Non-pigmented ciliary epithelial cell (primary cell): ENCODE measurements at regions not wholly inside any gene's neighbourhood (a gene's known extent, or its start where the extent isn't known, plus 50 kb on each side); places are given as distances from the start of the nearest gene placed in this dataset.
"Not testable (repeated sequence)": the region's sequence is repeated elsewhere in the genome, so short reads cannot be mapped to it uniquely, and the experiment has no call there.

ENCODE experiments used
- DNase-seq: peaks from one replicate; pipeline ENCODE4 v3.0.0-alpha.2; 2010; ENCODE audit warnings: low read depth

DNA sequence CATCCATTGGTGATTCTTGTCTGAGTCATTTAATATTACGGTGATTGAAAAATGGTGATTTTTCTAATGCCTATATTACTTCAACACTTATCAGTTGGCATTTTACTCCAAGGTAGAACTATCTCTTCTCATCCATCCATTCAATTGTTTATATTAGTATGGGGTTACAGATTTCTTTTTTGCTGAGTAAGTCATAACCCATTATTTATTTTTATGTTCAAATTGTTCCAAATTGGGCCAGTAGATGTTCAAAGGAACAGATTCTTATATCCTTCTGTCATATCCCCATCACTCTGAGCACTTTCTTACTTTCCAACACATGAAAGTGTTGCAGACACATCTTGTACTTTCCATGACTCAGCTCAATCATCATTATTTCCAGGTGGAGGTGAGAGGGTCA lies 466.8 kb upstream of the CAMK1G start:
- DNase-seq: no peak

DNA sequence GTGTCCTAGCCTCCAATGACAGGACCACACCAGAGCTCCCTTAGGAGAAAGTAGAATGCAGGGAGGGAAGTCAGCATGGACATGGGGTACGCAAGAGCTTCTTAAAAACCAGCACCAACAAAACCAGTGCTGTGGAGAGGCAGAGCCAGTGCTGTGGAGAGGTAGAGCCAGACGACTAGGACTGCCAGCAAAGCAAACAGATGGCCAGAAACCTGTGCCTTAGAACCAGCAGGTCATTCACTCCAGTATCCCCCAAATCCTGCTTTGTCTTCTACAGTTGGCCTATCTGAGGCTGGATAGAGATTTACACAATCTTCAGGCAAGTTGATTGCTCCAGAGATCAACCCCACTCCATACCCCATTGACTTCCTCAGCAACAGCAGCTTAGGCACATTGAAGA lies 459.9 kb upstream of the CAMK1G start:
- DNase-seq: no peak

DNA sequence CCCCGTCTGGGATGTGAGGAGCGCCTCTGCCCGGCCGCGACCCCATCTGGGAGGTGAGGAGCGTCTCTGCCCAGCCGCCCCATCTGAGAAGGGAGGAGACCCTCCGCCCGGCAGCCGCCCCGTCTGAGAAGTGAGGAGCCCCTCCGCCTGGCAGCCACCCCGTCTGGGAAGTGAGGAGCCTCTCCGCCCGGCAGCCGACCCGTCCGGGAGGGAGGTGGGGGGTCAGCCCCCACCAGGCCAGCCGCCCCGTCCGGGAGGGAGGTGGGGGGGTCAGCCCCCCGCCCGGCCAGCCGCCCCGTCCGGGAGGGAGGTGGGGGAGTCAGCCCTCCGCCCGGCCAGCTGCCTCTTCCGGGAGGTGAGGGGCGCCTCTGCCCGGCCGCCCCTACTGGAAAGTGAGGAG lies 454.4 kb upstream of the CAMK1G start:
- DNase-seq: not testable (repeated sequence)

DNA sequence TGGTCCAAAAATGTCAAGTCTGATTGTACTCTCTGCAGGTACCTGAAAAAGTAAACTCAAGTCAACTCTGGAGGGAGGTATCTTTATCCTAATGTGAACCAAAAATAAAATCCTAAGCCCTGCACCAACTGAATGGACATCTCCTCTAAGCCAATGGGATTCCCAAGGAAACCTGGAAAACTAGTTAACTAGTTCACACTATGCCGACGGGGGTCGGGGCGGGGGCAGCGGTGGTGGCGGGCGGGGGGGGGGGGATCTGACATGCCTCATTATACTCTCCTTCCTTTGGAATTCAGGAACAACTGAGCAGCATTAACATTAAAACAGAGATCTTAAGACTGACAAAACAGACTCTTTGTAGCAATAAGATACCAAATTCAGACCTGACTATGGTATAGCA lies 452.6 kb upstream of the CAMK1G start:
- no peak for DNase-seq

DNA sequence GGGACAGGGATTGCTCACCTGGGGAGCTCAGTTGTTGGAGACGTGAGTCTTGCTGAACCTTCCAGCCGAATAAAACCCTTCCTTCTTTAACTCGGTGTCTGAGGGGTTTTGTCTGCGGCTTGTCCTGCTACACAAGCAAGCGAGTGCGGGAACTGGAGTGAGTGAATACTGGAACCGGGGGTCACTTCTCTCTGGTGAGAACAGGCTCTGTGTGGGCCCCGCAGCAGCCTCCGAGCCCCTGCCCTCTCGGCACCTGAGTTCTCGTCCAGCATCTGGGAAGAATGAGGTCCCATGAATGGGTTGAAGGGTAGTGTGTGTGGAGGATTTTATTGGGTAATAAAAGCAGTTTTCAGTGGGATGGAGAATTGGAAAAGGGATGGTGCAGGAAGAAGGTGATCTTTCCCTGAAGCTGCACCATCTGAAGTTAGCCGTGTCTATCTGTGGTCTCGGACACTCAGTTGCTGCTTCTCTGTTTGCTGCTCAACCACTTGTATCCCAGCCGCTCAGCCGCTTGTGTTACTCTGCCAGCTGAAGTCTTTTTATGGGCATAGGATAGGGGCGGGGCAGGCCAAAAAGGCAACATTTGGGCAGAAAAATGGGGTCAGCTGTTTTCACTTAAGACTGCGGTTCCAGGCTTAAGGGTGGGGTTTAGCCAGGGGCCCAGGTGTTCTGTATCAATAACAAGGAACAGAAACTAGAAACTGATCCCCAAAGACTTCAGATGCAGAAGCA lies 450.6 kb upstream of the CAMK1G start:
- no peak for DNase-seq

DNA sequence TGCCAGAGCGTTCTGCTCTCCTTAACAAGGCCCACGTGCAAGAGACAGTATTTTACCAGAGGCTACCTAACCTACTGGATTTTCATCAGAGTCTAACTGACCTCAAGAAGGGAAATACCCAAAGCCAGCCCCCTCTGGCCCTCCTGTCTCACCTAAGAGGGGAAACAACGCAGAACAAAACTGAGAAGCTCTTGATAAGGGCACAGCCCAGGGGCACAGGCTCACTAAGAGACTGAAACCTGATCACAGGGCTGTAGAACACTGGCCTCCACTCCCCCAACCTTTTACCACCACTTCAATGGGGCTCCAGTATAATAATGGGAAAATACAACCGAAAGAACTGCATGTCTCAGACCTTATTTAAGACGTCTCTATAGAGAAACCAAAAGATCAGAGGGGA lies 449.5 kb upstream of the CAMK1G start:
- no peak for DNase-seq

DNA sequence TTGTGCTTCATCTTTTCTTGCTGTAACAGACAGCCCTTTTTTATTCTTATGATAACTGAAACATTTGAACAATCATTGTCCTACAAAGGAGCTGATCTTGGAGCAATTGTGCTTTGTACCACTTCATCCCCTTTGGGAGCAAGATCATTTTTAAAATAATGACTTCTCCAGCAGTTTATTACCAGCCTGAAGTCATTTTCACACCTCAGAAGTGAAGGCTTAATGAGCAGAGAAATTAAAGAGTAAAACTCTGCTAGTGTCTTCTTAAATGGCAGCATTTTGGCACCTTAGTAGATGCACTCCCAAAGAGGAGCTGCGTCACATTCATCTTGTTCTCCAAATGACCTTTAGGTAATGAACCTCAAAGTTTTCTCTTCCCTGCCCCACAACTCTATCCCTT lies 439.6 kb upstream of the CAMK1G start:
- no peak for DNase-seq

DNA sequence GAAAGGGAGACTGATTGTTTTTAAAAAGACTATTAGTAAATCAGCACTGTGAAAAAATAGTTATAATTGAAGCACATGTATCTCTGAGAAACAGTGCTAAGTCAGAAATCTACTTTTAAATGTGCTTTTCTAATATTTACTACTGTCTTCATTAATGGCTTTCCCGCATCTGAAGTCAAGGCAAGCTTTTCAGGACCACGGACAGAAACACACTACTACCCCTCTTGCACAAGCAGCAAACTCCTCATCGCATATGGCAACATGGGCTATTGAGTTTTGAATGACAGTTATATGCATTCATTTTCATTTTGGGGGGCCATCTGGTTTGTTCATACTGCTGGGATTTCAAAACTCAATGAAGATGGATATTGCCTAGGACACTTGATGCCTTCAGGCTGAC lies 433.4 kb upstream of the CAMK1G start:
- DNase-seq: peak; percentile 23

DNA sequence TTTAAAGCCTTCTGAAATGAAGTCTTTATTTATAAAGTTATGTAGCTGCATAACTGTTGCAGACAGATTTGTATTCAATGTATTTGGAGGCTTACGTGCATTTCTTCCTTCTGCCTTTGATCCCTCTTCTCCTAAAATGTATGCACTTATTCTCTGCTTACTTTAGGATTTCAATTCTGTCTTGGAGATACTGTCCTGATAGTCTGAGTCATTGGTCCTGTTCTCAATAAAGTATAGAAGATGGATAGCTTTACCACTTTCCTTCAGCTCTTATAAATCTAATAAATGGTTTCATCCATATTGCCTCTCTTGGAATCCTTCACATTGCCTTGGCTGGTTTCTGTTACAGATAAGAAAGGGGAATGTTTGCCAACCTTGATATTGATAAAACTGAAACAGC lies 430.1 kb upstream of the CAMK1G start:
- no peak for DNase-seq

DNA sequence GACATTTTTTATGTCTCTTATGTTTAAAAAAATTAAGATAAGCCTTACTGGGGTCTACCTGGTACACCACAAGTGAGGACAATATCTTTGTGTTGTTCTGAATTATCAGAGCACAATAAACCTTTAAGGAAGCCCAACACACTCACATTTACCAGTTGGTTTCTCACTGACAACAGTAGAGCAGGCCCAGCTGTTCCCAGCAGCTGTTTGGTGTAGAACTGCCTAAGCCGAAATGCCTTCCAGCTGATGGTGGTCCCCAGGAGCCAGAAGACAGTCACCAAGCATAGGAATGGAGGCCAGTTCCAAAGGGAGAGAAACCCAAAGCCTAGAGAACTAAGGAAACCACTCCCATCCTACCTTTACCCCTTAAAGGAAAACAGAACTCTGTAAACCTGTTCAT lies 428.6 kb upstream of the CAMK1G start:
- DNase-seq: no peak

DNA sequence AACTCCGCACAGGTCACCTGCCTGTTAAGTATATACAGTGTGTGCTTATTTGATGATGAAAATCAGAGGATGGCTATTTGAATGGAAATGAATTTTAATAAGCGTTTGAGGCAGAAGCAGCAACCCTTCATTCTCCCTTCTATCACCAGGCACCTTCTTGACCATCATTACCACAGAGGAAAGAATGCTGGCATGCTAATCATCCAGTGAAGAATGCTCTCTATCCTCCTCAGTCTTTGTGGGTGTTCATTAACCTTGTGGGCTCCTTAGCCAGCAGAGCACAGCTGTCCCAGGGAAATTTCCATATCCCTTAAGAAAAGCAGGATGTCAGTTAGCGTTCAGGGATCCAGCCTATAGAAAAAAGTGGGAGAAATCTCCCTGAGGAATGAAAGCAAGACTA lies 428.0 kb upstream of the CAMK1G start:
- no peak for DNase-seq

DNA sequence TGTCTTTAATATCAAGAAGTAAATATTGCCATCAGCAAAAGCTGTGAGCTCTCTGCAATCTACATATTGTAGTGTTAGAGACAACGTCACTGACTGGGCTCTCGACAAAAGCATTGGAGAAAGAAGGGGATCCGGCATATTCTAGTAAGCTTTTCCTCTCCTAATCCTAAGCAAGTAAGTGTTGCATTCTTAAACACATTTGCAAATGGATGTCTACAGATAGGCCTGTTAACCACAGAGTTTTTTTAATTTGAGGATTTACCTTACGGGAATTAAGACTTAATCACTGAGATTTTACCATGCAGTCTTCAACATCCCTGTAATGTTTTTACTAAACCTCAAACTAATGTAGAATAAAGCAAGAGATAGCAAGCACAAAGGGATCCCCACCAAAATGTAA lies 426.5 kb upstream of the CAMK1G start:
- DNase-seq: no peak

DNA sequence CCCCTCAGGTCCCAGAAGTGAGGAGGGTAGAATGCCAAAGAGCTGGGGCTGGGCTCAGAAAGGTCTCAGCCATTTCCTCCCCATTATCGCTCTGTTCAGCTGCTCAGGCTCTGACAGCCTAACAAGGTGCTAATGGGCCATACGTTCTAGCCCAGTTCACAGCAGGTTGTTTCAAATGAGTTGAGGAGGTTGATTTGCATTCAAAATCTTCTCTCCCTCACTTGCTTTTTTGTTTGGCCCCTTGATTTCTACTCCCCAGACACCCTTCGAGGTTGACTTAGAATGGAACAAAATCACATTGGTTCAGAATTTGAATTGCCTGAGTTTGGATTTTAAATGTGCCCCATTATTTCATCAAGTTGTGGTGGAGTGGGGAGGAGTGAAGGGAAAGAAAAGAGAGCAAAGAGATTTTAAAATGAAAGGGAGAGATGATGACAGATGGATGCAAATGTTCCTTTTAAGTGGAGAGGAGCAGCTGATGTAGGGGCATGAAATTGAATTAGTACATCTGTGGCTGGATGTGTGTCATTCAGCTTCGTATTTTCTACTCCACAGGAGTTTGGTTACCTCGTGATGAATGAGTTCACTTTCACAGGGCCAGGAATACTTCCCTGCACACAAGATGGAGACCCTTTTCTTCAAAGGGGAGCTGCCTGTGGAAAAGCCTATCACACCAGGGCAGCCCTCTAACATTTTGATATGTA lies 425.8 kb upstream of the CAMK1G start:
- no peak for DNase-seq

DNA sequence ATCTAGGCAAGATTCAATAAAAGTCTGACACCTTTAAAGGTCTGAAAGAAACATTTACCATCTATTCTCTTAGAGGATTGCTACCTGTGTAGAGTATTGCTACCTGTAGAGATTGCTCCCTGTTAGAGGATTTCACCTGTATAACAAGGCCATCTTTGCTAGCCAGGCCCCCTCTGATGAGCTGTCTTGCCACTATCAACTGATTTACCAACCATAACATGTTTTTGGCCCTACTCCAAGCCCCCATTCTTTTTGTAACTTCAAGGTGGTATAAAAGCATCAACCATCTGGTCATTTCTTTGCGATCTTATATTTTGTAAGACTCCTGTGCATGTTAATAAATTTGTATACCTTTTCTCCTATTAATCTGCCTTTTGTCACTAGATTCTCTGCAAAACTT lies 424.7 kb upstream of the CAMK1G start:
- no peak for DNase-seq

DNA sequence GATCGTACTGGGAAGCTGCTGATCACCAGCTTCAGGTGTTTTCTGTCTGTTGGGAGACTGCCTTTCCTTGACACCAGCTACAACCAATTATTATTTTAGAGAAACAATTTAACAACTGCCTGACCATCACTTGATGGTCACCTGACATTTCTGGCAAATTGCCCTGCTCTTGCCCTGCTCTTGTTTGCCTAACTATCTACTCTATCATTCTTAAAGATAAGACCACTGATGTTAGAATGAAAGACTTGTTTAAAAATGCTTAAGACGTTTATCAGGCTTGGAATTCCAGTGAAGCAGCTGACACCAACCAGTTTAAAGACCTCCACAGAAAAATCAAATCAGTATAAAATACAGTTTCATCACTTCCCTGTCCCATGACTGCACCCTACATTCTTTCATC lies 423.3 kb upstream of the CAMK1G start:
- no peak for DNase-seq

DNA sequence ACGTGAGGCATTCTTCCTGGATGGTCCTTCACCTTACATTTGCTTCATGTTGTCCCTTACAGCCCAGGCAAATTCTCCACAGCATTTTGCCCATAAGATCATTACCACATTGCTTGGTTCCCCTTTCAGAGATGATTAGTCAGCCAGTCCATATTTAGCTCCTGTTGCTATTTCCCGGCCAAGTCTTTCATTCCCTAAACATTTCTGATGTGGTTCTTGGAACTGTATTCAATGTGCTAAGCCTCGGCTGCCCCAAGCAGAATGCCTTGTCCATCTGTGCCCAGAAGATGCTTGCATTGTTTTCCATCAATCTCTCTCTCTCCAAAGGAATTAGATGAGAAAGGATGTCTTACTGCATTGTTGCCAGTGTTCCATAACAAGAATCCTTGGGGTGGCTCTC lies 420.9 kb upstream of the CAMK1G start:
- no peak for DNase-seq

DNA sequence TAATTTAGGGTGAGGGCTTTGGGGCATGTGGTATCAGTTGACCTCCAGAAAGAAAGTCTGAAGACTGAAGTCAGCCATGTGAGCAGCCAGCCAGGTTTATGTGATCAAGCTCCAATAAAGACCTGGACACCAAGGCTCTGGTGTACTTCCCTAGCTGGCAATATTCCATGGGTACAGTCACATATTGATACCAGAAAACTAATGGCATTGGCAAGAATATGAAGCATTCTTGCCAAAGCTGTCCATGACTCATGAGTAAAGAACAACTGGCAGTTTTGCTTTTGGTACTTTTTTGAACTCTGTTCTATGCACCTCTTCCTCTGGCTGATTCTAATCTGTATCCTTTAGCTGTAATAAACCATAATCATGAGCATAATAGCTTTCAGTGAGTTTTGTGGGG lies 415.3 kb upstream of the CAMK1G start:
- DNase-seq: no peak

DNA sequence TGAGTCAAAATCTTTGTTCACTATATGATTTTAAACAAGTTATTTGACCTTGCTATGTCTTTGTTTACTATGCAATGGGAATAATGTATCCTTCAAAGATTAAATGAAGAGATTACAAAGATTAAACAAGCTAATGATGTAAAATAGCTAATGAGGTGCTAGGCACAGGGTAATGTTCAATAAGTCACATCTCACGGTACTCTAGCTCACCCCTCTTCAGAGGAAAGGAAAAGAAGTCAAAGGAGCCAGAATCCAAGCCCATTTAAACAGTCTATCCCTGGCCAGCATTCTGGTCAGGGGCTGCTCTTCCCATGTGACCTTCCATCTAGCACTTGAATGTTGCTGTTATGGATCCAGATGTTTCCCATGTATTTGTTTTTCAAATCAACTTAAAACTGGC lies 412.4 kb upstream of the CAMK1G start:
- DNase-seq: no peak

DNA sequence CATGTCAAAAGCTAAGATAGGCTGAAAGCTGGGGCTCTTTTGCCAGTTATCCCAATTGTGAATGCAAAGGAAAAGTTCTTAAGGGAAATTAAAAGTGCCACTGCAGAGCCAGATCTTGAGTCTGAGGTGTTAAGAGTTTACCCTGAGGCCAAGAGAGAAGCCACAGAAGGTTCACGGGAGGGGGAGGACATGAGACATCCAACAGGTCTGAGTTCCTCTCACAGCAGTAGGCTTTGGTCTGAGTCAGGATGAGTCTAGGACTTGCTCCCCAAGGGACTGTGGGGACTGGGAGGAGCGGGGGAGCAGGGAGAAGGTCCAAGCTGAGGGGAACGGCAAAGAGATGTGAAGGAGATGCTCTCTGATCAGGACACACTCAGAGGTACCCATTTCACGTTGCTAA lies 411.2 kb upstream of the CAMK1G start:
- DNase-seq: no peak

DNA sequence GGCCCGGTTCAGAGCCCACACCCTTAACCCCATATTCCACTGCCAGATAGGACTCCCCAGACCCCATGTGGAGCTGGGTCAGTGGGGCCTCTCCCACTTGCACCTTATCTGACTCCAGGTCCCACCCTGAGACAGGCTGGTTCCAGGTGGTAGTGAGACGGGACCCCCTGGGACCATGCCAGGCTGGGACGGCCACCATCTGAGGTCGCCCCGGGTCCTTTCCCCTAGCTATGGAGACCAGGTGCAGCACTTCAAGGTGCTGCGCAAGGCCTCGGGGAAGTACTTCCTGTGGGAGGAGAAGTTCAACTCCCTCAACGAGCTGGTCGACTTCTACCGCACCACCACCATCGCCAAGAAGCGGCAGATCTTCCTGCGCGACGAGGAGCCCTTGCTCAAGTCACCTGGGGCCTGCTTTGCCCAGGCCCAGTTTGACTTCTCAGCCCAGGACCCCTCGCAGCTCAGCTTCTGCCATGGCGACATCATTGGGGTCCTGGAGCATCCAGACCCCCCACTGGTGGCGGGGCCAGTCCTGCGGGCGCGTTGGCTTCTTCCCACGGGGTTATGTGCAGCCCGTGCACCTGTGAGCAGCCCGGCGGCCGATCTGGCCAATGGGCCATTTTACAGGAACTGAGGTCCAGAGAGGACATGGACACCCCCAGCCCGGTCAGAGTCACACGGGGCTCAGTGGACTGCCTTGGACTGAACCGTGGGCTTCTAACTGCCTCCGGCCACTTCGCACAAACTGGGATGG lies 410.5 kb upstream of the CAMK1G start:
- not testable (repeated sequence) for DNase-seq

DNA sequence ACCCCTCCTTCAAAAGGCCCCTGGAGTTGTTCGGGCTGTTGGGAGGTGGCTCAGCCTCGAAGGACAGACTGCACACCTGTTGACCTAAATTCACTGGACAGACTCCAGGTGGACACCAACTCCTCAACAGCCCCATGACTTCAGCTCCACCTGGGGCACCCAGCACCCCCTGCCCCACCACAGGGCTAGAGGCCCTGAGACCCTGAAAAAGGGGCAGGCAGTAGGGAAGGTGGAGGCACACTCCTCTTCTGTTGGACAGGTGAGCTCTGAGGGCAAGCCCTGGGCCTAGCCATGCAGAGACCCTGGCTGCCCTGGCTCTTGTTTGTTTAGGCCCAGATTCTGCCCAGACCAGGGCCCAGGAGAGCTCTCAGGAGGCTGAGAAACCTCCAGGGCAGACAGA lies 409.7 kb upstream of the CAMK1G start:
- not testable (repeated sequence) for DNase-seq

DNA sequence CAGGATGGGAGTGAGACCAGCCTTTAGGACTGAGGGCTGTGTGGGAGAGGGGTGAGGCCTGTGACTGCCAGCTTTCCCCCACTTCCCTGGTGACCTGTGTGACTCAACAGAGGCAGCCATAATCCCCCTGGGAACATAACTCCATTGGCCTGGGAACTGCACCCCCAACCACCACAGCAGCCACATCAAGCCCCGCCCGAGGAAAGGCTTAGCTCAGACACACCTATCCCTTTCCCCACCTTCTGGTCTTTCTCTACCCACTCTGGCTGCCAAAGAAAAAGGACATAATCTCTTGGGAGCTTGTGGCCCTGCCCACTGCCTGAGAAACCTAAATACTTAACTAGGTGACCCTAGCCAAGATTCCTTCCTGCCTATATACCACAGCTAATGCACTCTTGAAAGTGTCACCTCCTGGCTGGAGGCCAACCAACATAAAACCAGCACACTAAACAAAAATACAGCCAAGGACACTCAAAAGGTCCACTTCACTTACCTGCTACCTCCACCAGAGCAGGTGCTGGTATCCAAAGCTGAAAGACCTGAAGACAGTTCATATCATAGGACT lies 406.6 kb upstream of the CAMK1G start:
- no peak for DNase-seq

DNA sequence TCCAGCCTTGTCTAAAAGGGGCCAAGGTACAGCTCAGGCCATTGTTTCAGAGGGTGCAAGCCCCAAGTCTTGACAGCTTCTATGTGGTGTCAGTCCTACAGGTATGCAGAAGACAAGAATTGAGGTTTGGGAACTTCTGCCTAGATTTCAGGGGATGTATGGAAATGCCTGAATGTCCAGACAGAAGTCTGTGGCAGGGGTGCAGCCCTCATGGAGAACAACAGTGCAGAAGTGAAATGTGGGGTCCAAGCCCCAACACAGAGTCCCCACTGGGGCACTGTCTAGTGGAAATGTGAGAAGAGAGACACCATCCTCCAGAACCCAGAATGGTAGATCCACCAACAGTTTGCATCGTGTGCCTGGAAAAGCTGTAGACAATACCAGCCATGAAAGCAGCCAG lies 400.3 kb upstream of the CAMK1G start:
- DNase-seq: no peak
